Esophagus muscularis mucosa (tissue), 3 donors: ENCODE measurements at regions not wholly inside any gene's neighbourhood (a gene's known extent, or its start where the extent isn't known, plus 50 kb on each side); places are given as distances from the start of the nearest gene placed in this dataset.

ENCODE experiments used
- POLR2AphosphoS5 ChIP-seq, 2 donors: sonication (generic); formaldehyde crosslinking; IDR thresholded peaks; one replicate each; pipeline ENCODE4 v1.6.1; 2017; ENCODE audit warnings: antibody characterized with exemption in 2 of 2
- TF ChIP-seq, protein P1 (sequence below), 3 experiments: fragments of 200-600 bp in 2 of 3; fragments of 450-650 bp in 1 of 3; sonication (generic) in 2 of 3; IDR thresholded peaks; one replicate each; pipeline ENCODE4 v1.5.1; 2017 to 2019; ENCODE audit warnings: antibody characterized with exemption in 3 of 3, mild to moderate bottlenecking in 2 of 3, moderate library complexity in 1 of 3

DNA sequence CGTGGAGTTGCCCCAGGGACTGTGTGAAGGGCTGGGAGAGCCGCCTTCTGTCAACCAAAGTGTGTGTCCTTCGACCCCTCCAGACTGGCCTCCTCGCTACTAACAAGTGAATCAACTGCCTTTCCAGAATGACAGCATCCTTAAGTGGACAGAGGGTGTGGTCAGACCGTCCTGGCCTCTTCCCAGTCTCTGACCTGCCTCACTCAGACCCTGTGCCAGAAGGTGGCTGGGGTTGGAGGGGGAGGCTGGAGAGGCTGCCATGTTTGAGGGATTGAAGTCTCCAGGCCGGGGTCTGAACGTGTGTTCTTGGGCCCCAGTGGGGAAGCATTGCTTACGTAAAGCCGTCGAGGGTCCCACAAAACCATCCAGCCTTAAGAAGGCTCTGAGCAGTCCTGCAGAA is 389.3 kb upstream of the IRX4 start:
- TF ChIP-seq, protein P1, sequence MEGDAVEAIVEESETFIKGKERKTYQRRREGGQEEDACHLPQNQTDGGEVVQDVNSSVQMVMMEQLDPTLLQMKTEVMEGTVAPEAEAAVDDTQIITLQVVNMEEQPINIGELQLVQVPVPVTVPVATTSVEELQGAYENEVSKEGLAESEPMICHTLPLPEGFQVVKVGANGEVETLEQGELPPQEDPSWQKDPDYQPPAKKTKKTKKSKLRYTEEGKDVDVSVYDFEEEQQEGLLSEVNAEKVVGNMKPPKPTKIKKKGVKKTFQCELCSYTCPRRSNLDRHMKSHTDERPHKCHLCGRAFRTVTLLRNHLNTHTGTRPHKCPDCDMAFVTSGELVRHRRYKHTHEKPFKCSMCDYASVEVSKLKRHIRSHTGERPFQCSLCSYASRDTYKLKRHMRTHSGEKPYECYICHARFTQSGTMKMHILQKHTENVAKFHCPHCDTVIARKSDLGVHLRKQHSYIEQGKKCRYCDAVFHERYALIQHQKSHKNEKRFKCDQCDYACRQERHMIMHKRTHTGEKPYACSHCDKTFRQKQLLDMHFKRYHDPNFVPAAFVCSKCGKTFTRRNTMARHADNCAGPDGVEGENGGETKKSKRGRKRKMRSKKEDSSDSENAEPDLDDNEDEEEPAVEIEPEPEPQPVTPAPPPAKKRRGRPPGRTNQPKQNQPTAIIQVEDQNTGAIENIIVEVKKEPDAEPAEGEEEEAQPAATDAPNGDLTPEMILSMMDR (IDR thresholded peaks at IDR 0.05): no peak
- no peak for TF ChIP-seq POLR2AphosphoS5 (IDR thresholded peaks at IDR 0.05)
